Fibroblast of skin of left quadriceps (primary cell): ENCODE measurements at regions not wholly inside any gene's neighbourhood (a gene's known extent, or its start where the extent isn't known, plus 50 kb on each side); places are given as distances from the start of the nearest gene placed in this dataset.
"Not testable (repeated sequence)": the region's sequence is repeated elsewhere in the genome, so short reads cannot be mapped to it uniquely, and the experiment has no call there.

Experiments
- DNase-seq, 2 experiments: peaks; one replicate each; pipeline ENCODE4 v3.0.0-alpha.2; 2013; ENCODE audit warnings: low read depth in 2 of 2

- DNase-seq = no peak
Observed at GRCh38 chr2:7749895-7750559, 832.8 kb downstream of the RNF144A start.

- DNase-seq = no peak
Observed at GRCh38 chr2:7752291-7752690, 835.1 kb downstream of the RNF144A start.

GRCh38 chr2:7753777-7754176, 836.6 kb downstream of the RNF144A start:
- DNase-seq = no peak

GRCh38 chr2:7755879-7756278, 838.7 kb downstream of the RNF144A start:
- no peak for DNase-seq

GRCh38 chr2:7758073-7758759, 841.0 kb downstream of the RNF144A start:
- DNase-seq = peak; percentile 79

GRCh38 chr2:7759898-7760297, 842.7 kb downstream of the RNF144A start:
- DNase-seq = no peak

GRCh38 chr2:7763418-7763817, 846.2 kb downstream of the RNF144A start:
- DNase-seq = not testable (repeated sequence)

- DNase-seq = no peak
Observed at GRCh38 chr2:7765236-7765635, 848.0 kb downstream of the RNF144A start.

- no peak for DNase-seq
Observed at GRCh38 chr2:7766088-7766722, 849.0 kb downstream of the RNF144A start.

GRCh38 chr2:7766978-7767565, 849.9 kb downstream of the RNF144A start:
- no peak for DNase-seq

GRCh38 chr2:7767902-7768301, 850.7 kb downstream of the RNF144A start:
- no peak for DNase-seq

- DNase-seq = no peak
Observed at GRCh38 chr2:7771781-7772180, 854.6 kb downstream of the RNF144A start.

GRCh38 chr2:7773362-7774360, 856.4 kb downstream of the RNF144A start:
- no peak for DNase-seq

GRCh38 chr2:7774481-7774880, 857.3 kb downstream of the RNF144A start:
- no peak for DNase-seq

- DNase-seq = no peak
Observed at GRCh38 chr2:7777668-7778067, 860.5 kb downstream of the RNF144A start.

GRCh38 chr2:7780321-7780720, 863.1 kb downstream of the RNF144A start:
- DNase-seq = no peak

GRCh38 chr2:7785700-7786099, 868.5 kb downstream of the RNF144A start:
- no peak for DNase-seq

GRCh38 chr2:7788736-7789135, 871.5 kb downstream of the RNF144A start:
- no peak for DNase-seq

- DNase-seq = no peak
Observed at GRCh38 chr2:7792031-7792651, 874.9 kb downstream of the RNF144A start.

- DNase-seq = peak in 1 of 2 experiments; percentile 24
Observed at GRCh38 chr2:7795778-7796563, 878.8 kb downstream of the RNF144A start.
